ENCODE measurements at regions not wholly inside any gene's neighbourhood (a gene's known extent, or its start where the extent isn't known, plus 50 kb on each side); places are given as distances from the start of the nearest gene placed in this dataset.

GRCh38 chr3:104768886-104769285, 597.8 kb upstream of the ALCAM start:
- Histone ChIP-seq H3K4me1 (ENCODE audit: insufficient read depth, low read length) (no peaks in the 10 kb centered on the region), H3K27me3 (ENCODE audit: control insufficient read depth in 1 of 2, insufficient read depth in 2 of 2, low read length in 2 of 2) (no peaks in the 10 kb centered on the region), H3K4me3 (ENCODE audit: low read length) (no peak overlapping the region), H3K36me3 (ENCODE audit: insufficient read depth, low read length) (no peaks in the 10 kb centered on the region), H3K9me3 (ENCODE audit: control insufficient read depth in 1 of 2, insufficient read depth in 1 of 2, low read length in 2 of 2) (no peaks in the 10 kb centered on the region), H3K27ac (ENCODE audit: low read depth in 1 of 2, low read length in 2 of 2) (no peak overlapping the region)
- TF ChIP-seq CTCF (IDR thresholded peaks at IDR 0.05), result no peak
- intact Hi-C loops (cut with DNase I, micrococcal nuclease), result no loop called here
- ChIA-PET CTCF (no interaction called here), POLR2A (no interaction called here)
- Mint-ChIP-seq H3K4me3 (no peak overlapping the region), H3K9me3 (no peaks in the 10 kb centered on the region), H3K36me3 (ENCODE audit: low read depth) (no peaks in the 10 kb centered on the region), H3K4me1 (ENCODE audit: low read depth) (no peaks in the 10 kb centered on the region), H3K27me3 (no peaks in the 10 kb centered on the region), H3K27ac (no peak overlapping the region)
- DNase-seq, result no peak
- ATAC-seq (ENCODE audit: poor library complexity), result no peak

GRCh38 chr3:104779324-104779723, 587.4 kb upstream of the ALCAM start:
- Histone ChIP-seq H3K36me3 (ENCODE audit: insufficient read depth, low read length) (no peaks in the 10 kb centered on the region), H3K4me1 (ENCODE audit: insufficient read depth, low read length) (no peaks in the 10 kb centered on the region), H3K27me3 (ENCODE audit: control insufficient read depth in 1 of 2, insufficient read depth in 2 of 2, low read length in 2 of 2) (no peaks in the 10 kb centered on the region), H3K4me3 (ENCODE audit: low read length) (no peak overlapping the region), H3K9me3 (ENCODE audit: control insufficient read depth in 1 of 2, insufficient read depth in 1 of 2, low read length in 2 of 2) (peaks cover 0 to 3% of the 10 kb centered on the region in 2 experiments), H3K27ac (ENCODE audit: low read depth in 1 of 2, low read length in 2 of 2) (no peak overlapping the region)
- POLR2A ChIA-PET, result no interaction called here
- intact Hi-C loops (cut with DNase I, micrococcal nuclease), result no loop called here
- no peak for TF ChIP-seq CTCF (IDR thresholded peaks at IDR 0.05)
- Mint-ChIP-seq H3K4me3 (no peak overlapping the region), H3K4me1 (ENCODE audit: low read depth) (no peaks in the 10 kb centered on the region), H3K9me3 (no peaks in the 10 kb centered on the region), H3K27me3 (no peaks in the 10 kb centered on the region), H3K27ac (no peak overlapping the region), H3K36me3 (ENCODE audit: low read depth) (no peaks in the 10 kb centered on the region)
- ATAC-seq (ENCODE audit: poor library complexity) (no peak), DNase-seq (no peak)
- CTCF ChIA-PET, result no interaction called here

GRCh38 chr3:104781112-104781511, 585.6 kb upstream of the ALCAM start:
- Histone ChIP-seq H3K27me3 (ENCODE audit: control insufficient read depth in 1 of 2, insufficient read depth in 2 of 2, low read length in 2 of 2) (no peaks in the 10 kb centered on the region), H3K36me3 (ENCODE audit: insufficient read depth, low read length) (no peaks in the 10 kb centered on the region), H3K27ac (ENCODE audit: low read depth in 1 of 2, low read length in 2 of 2) (no peak overlapping the region), H3K4me3 (ENCODE audit: low read length) (no peak overlapping the region), H3K9me3 (ENCODE audit: control insufficient read depth in 1 of 2, insufficient read depth in 1 of 2, low read length in 2 of 2) (peaks cover 0 to 3% of the 10 kb centered on the region in 2 experiments), H3K4me1 (ENCODE audit: insufficient read depth, low read length) (no peaks in the 10 kb centered on the region)
- H3K27ac Mint-ChIP-seq, result no peak overlapping the region
- TF ChIP-seq CTCF (IDR thresholded peaks at IDR 0.05), result no peak
- intact Hi-C loops (cut with DNase I, micrococcal nuclease), result no loop called here
- H3K4me3 Mint-ChIP-seq, result no peak overlapping the region
- ChIA-PET CTCF (no interaction called here), POLR2A (no interaction called here)
- no peaks in the 10 kb centered on the region for H3K36me3 Mint-ChIP-seq (ENCODE audit: low read depth)
- H3K27me3 Mint-ChIP-seq, result no peaks in the 10 kb centered on the region
- no peaks in the 10 kb centered on the region for H3K4me1 Mint-ChIP-seq (ENCODE audit: low read depth)
- ATAC-seq (ENCODE audit: poor library complexity) (no peak), DNase-seq (no peak)
- no peaks in the 10 kb centered on the region for H3K9me3 Mint-ChIP-seq
